H9 (cell line): ENCODE measurements at regions not wholly inside any gene's neighbourhood (a gene's known extent, or its start where the extent isn't known, plus 50 kb on each side); places are given as distances from the start of the nearest gene placed in this dataset.

Source experiments
- DNase-seq: peaks from one replicate; pipeline ENCODE4 v3.0.0-alpha.2; 2017
- H2AFZ ChIP-seq: one replicate; pipeline ENCODE4 v1.6.1; 2013; ENCODE audit warnings: mild to moderate bottlenecking, low read length, control low read depth, moderate library complexity
- H2AK5ac ChIP-seq: 2 replicates; pipeline ENCODE4 v1.6.1; 2013; ENCODE audit warnings: low read length, control low read depth, mixed read lengths; ENCODE audit not compliant: insufficient read length
- H2BK120ac ChIP-seq: one replicate; pipeline ENCODE4 v1.6.1; 2013; ENCODE audit warnings: low read depth, mild to moderate bottlenecking, low read length, control low read depth, inconsistent platforms; ENCODE audit not compliant: poor library complexity, severe bottlenecking
- H2BK12ac ChIP-seq: 2 replicates; pipeline ENCODE4 v1.6.1; 2013; ENCODE audit warnings: low read length, control low read depth, mixed read lengths, low read depth; ENCODE audit not compliant: insufficient read length
- H2BK15ac ChIP-seq: 2 replicates; pipeline ENCODE4 v1.6.1; 2013; ENCODE audit warnings: low read depth, low read length, control low read depth
- H2BK20ac ChIP-seq: one replicate; pipeline ENCODE4 v1.6.1; 2013; ENCODE audit warnings: low read depth, mild to moderate bottlenecking, low read length, control low read depth, inconsistent platforms; ENCODE audit not compliant: poor library complexity, severe bottlenecking
- H2BK5ac ChIP-seq: 2 replicates; pipeline ENCODE4 v1.6.1; 2013; ENCODE audit warnings: low read length, control low read depth, mixed read lengths; ENCODE audit not compliant: insufficient read length
- H3K14ac ChIP-seq: 2 replicates; pipeline ENCODE4 v1.6.1; 2013; ENCODE audit warnings: low read length, control low read depth; ENCODE audit not compliant: insufficient read depth
- H3K18ac ChIP-seq: 2 replicates; pipeline ENCODE4 v1.6.1; 2013; ENCODE audit warnings: low read depth, mild to moderate bottlenecking, mixed read lengths, low read length, control low read depth; ENCODE audit not compliant: insufficient read length
- H3K23ac ChIP-seq: 2 replicates; pipeline ENCODE4 v1.6.1; 2013; ENCODE audit warnings: low read length, control low read depth, mixed read lengths, low read depth; ENCODE audit not compliant: insufficient read length
- H3K23me2 ChIP-seq: 2 replicates; pipeline ENCODE4 v1.6.1; 2013; ENCODE audit warnings: low read depth, mild to moderate bottlenecking, mixed read lengths, low read length, control low read depth; ENCODE audit not compliant: insufficient read length, poor library complexity, severe bottlenecking
- H3K27ac ChIP-seq: 2 replicates; pipeline ENCODE4 v1.5.1; 2013; ENCODE audit warnings: low read length, control low read depth, mixed read lengths, low read depth; ENCODE audit not compliant: insufficient read length
- H3K27me3 ChIP-seq: 2 replicates; pipeline ENCODE4 v1.6.1; 2013; ENCODE audit warnings: low read length, control low read depth, inconsistent platforms; ENCODE audit not compliant: insufficient read depth
- H3K4ac ChIP-seq: 2 replicates; pipeline ENCODE4 v1.6.1; 2013; ENCODE audit warnings: low read depth, mild to moderate bottlenecking, control low read depth, inconsistent platforms, low read length, moderate library complexity
- H3K4me1 ChIP-seq: 2 replicates; pipeline ENCODE4 v1.6.1; 2013; ENCODE audit warnings: low read length, control low read depth, inconsistent platforms; ENCODE audit not compliant: insufficient read depth
- H3K4me2 ChIP-seq: 2 replicates; pipeline ENCODE4 v1.6.1; 2013; ENCODE audit warnings: low read length, control low read depth, mixed read lengths; ENCODE audit not compliant: insufficient read length, insufficient read depth
- H3K56ac ChIP-seq: 2 replicates; pipeline ENCODE4 v1.6.1; 2013; ENCODE audit warnings: low read depth, mild to moderate bottlenecking, mixed read lengths, low read length, control low read depth; ENCODE audit not compliant: insufficient read length
- H3K79me1 ChIP-seq: 2 replicates; pipeline ENCODE4 v1.6.1; 2013; ENCODE audit warnings: low read depth, mild to moderate bottlenecking, moderate library complexity, low read length, control low read depth, inconsistent platforms; ENCODE audit not compliant: insufficient read depth, poor library complexity, severe bottlenecking
- H3K79me2 ChIP-seq: 2 replicates; pipeline ENCODE4 v1.6.1; 2013; ENCODE audit warnings: low read length, control low read depth, inconsistent platforms; ENCODE audit not compliant: insufficient read depth
- H3K9ac ChIP-seq: 2 replicates; pipeline ENCODE4 v1.6.1; 2013; ENCODE audit warnings: low read length, control low read depth, mixed read lengths; ENCODE audit not compliant: insufficient read length; ENCODE audit errors: extremely low read depth
- H3K9me3 ChIP-seq: one replicate; pipeline ENCODE4 v1.6.1; 2013; ENCODE audit warnings: low read depth, low read length, inconsistent platforms; ENCODE audit not compliant: control insufficient read depth
- H3T11ph ChIP-seq: one replicate; pipeline ENCODE4 v1.6.1; 2013; ENCODE audit warnings: mild to moderate bottlenecking, low read length, control low read depth, inconsistent platforms
- H4K20me1 ChIP-seq: one replicate; pipeline ENCODE4 v1.6.1; 2013; ENCODE audit not compliant: control insufficient read depth, insufficient read length, insufficient read depth
- H4K5ac ChIP-seq: 2 replicates; pipeline ENCODE4 v1.6.1; 2013; ENCODE audit warnings: low read depth, mild to moderate bottlenecking, mixed read lengths, low read length, control low read depth; ENCODE audit not compliant: insufficient read length
- H4K8ac ChIP-seq: replicated peaks from 2 replicates; pipeline ENCODE4 v1.6.1; 2013; ENCODE audit warnings: low read length, control low read depth, mixed read lengths, low read depth; ENCODE audit not compliant: insufficient read length
- H4K91ac ChIP-seq: 2 replicates; pipeline ENCODE4 v1.6.1; 2013; ENCODE audit warnings: low read depth, mild to moderate bottlenecking, moderate library complexity, mixed read lengths, low read length, control low read depth; ENCODE audit not compliant: insufficient read length
- H3K27ac Mint-ChIP-seq, 3 experiments: 2 replicates in 2 of 3; 3 replicates in 1 of 3; pipeline ENCODE4 v1.8.0; 2020 to 2021; ENCODE audit warnings: mixed read lengths in 3 of 3, mild to moderate bottlenecking in 1 of 3, moderate library complexity in 1 of 3
- H3K27me3 Mint-ChIP-seq: 2 replicates; pipeline ENCODE4 v1.8.0; 2021; ENCODE audit warnings: low read depth, mild to moderate bottlenecking, moderate library complexity, mixed read lengths
- H3K36me3 Mint-ChIP-seq, 3 experiments: 2 replicates in 2 of 3; 3 replicates in 1 of 3; pipeline ENCODE4 v1.8.0; 2020 to 2021; ENCODE audit warnings: low read depth in 3 of 3, mixed read lengths in 3 of 3; ENCODE audit not compliant: insufficient read depth in 1 of 3
- H3K4me1 Mint-ChIP-seq, 2 experiments: 2 replicates each; pipeline ENCODE4 v1.8.0; 2020; ENCODE audit warnings: mixed read lengths in 2 of 2
- H3K4me3 Mint-ChIP-seq, 2 experiments: 2 replicates in 1 of 2; 3 replicates in 1 of 2; pipeline ENCODE4 v1.8.0; 2020 to 2021; ENCODE audit warnings: mild to moderate bottlenecking in 2 of 2, mixed read lengths in 2 of 2, moderate library complexity in 1 of 2
- H3K9me3 Mint-ChIP-seq, 2 experiments: 2 replicates in 1 of 2; 3 replicates in 1 of 2; pipeline ENCODE4 v1.8.0; 2020; ENCODE audit warnings: mild to moderate bottlenecking in 2 of 2, mixed read lengths in 2 of 2, moderate library complexity in 1 of 2
- WGBS: extraction: QIAGEN DNeasy Blood & Tissue Kit; methylation state at CpG from one replicate; pipeline ENCODE4 v1.1.7; 2013; ENCODE audit warnings: missing lambda C conversion rate, low lambda C conversion rate, mixed read lengths; ENCODE audit not compliant: insufficient read length; ENCODE audit errors: extremely low coverage; 5-methylcytosine and 5-hydroxymethylcytosine counted together
- TF ChIP-seq, protein P1 (sequence below): fragments of 200-600 bp; sonication (generic); conservative IDR thresholded peaks from 3 replicates; pipeline ENCODE4 v1.8.0; 2021; ENCODE audit warnings: antibody characterized with exemption, mild to moderate bottlenecking

GRCh38 chr16:86355951-86356350 lies 154.4 kb upstream of the FOXF1 start:
- Mint-ChIP-seq H3K27ac (no peak overlapping the region), H3K4me3 (no peak overlapping the region), H3K9me3 (peaks cover 12 to 13% of the 10 kb centered on the region in 2 experiments), H3K27me3 (peaks cover 25% of the 10 kb centered on the region), H3K36me3 (peaks cover 5 to 15% (median 10%) of the 10 kb centered on the region in 3 experiments), H3K4me1 (peaks cover 42 to 55% of the 10 kb centered on the region in 2 experiments)
- peaks cover 12% of the 10 kb centered on the region for H3K4me1 ChIP-seq
- TF ChIP-seq, protein P1, sequence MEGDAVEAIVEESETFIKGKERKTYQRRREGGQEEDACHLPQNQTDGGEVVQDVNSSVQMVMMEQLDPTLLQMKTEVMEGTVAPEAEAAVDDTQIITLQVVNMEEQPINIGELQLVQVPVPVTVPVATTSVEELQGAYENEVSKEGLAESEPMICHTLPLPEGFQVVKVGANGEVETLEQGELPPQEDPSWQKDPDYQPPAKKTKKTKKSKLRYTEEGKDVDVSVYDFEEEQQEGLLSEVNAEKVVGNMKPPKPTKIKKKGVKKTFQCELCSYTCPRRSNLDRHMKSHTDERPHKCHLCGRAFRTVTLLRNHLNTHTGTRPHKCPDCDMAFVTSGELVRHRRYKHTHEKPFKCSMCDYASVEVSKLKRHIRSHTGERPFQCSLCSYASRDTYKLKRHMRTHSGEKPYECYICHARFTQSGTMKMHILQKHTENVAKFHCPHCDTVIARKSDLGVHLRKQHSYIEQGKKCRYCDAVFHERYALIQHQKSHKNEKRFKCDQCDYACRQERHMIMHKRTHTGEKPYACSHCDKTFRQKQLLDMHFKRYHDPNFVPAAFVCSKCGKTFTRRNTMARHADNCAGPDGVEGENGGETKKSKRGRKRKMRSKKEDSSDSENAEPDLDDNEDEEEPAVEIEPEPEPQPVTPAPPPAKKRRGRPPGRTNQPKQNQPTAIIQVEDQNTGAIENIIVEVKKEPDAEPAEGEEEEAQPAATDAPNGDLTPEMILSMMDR, result no peak
- no peak overlapping the region for H2AFZ ChIP-seq
- H3K27me3 ChIP-seq, result no peaks in the 10 kb centered on the region
- H3K27ac ChIP-seq, result no peak overlapping the region
- no peak overlapping the region for H2BK120ac ChIP-seq
- no CpG with 5 or more reads among the region's 3 CpGs for WGBS
- no peaks in the 10 kb centered on the region for H3K79me1 ChIP-seq
- no peaks in the 10 kb centered on the region for H4K20me1 ChIP-seq
- no peak overlapping the region for H3K9ac ChIP-seq
- no peak overlapping the region for H2BK20ac ChIP-seq
- H3T11ph ChIP-seq, result no peak overlapping the region
- no peak overlapping the region for H3K18ac ChIP-seq
- H2BK5ac ChIP-seq, result no peak overlapping the region
- H3K56ac ChIP-seq, result no peak overlapping the region
- H3K14ac ChIP-seq, result no peak overlapping the region
- H4K5ac ChIP-seq, result no peak overlapping the region
- H2BK15ac ChIP-seq, result no peak overlapping the region
- no peaks in the 10 kb centered on the region for H3K23me2 ChIP-seq
- H3K9me3 ChIP-seq, result no peaks in the 10 kb centered on the region
- H3K4ac ChIP-seq, result no peak overlapping the region
- H3K23ac ChIP-seq, result no peak overlapping the region
- H4K8ac ChIP-seq, result no peak overlapping the region
- no peak overlapping the region for H2BK12ac ChIP-seq
- H2AK5ac ChIP-seq, result no peak overlapping the region
- no peak overlapping the region for H4K91ac ChIP-seq
- DNase-seq, result no peak
- no peaks in the 10 kb centered on the region for H3K79me2 ChIP-seq
- no peak overlapping the region for H3K4me2 ChIP-seq
